Prostate gland (tissue), 2 donors: ENCODE measurements at regions not wholly inside any gene's neighbourhood (a gene's known extent, or its start where the extent isn't known, plus 50 kb on each side); places are given as distances from the start of the nearest gene placed in this dataset.
"Not testable (repeated sequence)": the region's sequence is repeated elsewhere in the genome, so short reads cannot be mapped to it uniquely, and the experiment has no call there.

ENCODE experiments used
- CTCF ChIP-seq, 4 experiments: fragments of 200-600 bp in 2 of 4; fragments of 450-650 bp in 2 of 4; sonication (generic) in 2 of 4; IDR thresholded peaks; 1 replicate in 3 of 4; 2 replicates in 1 of 4; pipeline ENCODE4 v1.5.1; 2016 to 2019; ENCODE audit warnings: antibody characterized with exemption in 4 of 4, mild to moderate bottlenecking in 2 of 4, moderate library complexity in 2 of 4
- POLR2A ChIP-seq: fragments of 450-650 bp; IDR thresholded peaks from one replicate; pipeline ENCODE4 v1.6.1; 2016; ENCODE audit warnings: antibody characterized with exemption, mild to moderate bottlenecking
- POLR2AphosphoS5 ChIP-seq: sonication (generic); formaldehyde crosslinking; IDR thresholded peaks from one replicate; pipeline ENCODE4 v1.6.1; 2017; ENCODE audit warnings: antibody characterized with exemption

- not testable (repeated sequence) for TF ChIP-seq CTCF (IDR thresholded peaks at IDR 0.05); POLR2A; POLR2AphosphoS5
These were observed 121.9 kb upstream of the RBPJ start for GRCh38 chr4:26198931-26199330.
